ENCODE measurements at regions not wholly inside any gene's neighbourhood (a gene's known extent, or its start where the extent isn't known, plus 50 kb on each side); places are given as distances from the start of the nearest gene placed in this dataset.

DNA sequence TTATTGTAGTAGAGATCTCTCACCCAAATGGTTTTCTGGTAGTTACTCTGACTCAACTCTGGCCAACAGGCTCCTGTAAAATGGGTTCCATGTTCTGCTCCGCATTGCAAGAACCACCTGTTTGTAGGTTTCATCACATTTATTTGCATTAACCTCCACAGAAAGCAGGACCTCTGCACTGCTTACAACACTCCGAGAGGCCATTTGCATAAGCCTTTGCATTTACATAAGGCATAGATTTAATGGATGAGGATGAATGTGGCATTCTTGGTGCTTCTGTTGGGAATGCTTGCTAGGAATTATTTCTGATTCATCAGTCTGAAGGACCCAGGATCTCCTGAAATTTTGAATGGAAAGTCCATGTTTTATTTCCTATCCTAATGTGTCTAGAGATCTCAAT lies 320.1 kb downstream of the ZNF621 start:
- TF ChIP-seq, protein P1, sequence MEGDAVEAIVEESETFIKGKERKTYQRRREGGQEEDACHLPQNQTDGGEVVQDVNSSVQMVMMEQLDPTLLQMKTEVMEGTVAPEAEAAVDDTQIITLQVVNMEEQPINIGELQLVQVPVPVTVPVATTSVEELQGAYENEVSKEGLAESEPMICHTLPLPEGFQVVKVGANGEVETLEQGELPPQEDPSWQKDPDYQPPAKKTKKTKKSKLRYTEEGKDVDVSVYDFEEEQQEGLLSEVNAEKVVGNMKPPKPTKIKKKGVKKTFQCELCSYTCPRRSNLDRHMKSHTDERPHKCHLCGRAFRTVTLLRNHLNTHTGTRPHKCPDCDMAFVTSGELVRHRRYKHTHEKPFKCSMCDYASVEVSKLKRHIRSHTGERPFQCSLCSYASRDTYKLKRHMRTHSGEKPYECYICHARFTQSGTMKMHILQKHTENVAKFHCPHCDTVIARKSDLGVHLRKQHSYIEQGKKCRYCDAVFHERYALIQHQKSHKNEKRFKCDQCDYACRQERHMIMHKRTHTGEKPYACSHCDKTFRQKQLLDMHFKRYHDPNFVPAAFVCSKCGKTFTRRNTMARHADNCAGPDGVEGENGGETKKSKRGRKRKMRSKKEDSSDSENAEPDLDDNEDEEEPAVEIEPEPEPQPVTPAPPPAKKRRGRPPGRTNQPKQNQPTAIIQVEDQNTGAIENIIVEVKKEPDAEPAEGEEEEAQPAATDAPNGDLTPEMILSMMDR (conservative IDR thresholded peaks at IDR 0.05; ENCODE audit: low read length) = no peak
- TF ChIP-seq EZH2phosphoT487 (IDR thresholded peaks at IDR 0.05; ENCODE audit: borderline replicate concordance) = no peak

Measured in Loucy (cell line).